A549 (cell line): ENCODE measurements at regions not wholly inside any gene's neighbourhood (a gene's known extent, or its start where the extent isn't known, plus 50 kb on each side); places are given as distances from the start of the nearest gene placed in this dataset.
A peak's percentile ranks its signal among the peaks of the same experiment; 100 is the strongest.
"Not testable (repeated sequence)": the region's sequence is repeated elsewhere in the genome, so short reads cannot be mapped to it uniquely, and the experiment has no call there.

Experiments used
- ATAC-seq, 2 experiments: fragments of 200-7000 bp in 1 of 2; fragments of >200 bp in 1 of 2; cut with Nextera tagmentation in 1 of 2; cut with Tn5 transposase in 1 of 2; 3 replicates each; pipeline versions ENCODE4 v1.8.0 to v1.9.1; 2018 to 2020; ENCODE audit warnings: mild to moderate bottlenecking in 1 of 2, moderate library complexity in 1 of 2
- CTCF ChIA-PET: fragments of 300-600 bp; sonication (Branson Sonifier 250); formaldehyde crosslinking; extraction: SDS; loops from one replicate; lab custom pipeline; 2021; ENCODE audit warnings: antibody characterized with exemption, inconsistent platforms; lab: Yijun Ruan, JAX
- POLR2A ChIA-PET: fragments of 350-600 bp; formaldehyde crosslinking; extraction: SDS; loops from one replicate; lab custom pipeline; 2021; ENCODE audit warnings: antibody characterized with exemption, inconsistent platforms; lab: Yijun Ruan, JAX
- DNase-seq, 2 experiments: peaks; one replicate each; pipeline versions ENCODE4 v3.0.0 to v3.0.0-alpha.2; 2011 to 2016; ENCODE audit warnings: low read depth in 1 of 2, low spot score in 1 of 2
- FAIRE-seq: peaks from 2 replicates; lab custom pipeline; 2011; peaks lifted over from hg19 to GRCh38; lab: Jason Lieb, UNC
- H3K27ac ChIP-seq, 2 experiments: fragments of >200 bp; sonication (Bioruptor Twin); formaldehyde crosslinking; 3 replicates each; pipeline ENCODE4 v1.5.1; 2016 to 2017
- H3K4me1 ChIP-seq: fragments of >200 bp; sonication (Bioruptor Twin); formaldehyde crosslinking; 3 replicates; pipeline ENCODE4 v1.6.1; 2016
- H3K4me2 ChIP-seq: fragments of >200 bp; sonication (Bioruptor Twin); formaldehyde crosslinking; 3 replicates; pipeline ENCODE4 v1.6.1; 2016
- H3K4me3 ChIP-seq: fragments of >200 bp; sonication (Bioruptor Twin); formaldehyde crosslinking; 3 replicates; pipeline ENCODE4 v1.5.1; 2016
- H3K9me3 ChIP-seq: fragments of >200 bp; sonication (Bioruptor Twin); formaldehyde crosslinking; 3 replicates; pipeline ENCODE4 v1.6.1; 2016
- ATOH8 ChIP-seq: fragments of 250-450 bp; sonication (Bioruptor Pico); IDR thresholded peaks from 2 replicates; pipeline ENCODE4 v1.5.0; 2020; ENCODE audit warnings: low read depth, mild to moderate bottlenecking, moderate library complexity
- BHLHE40 ChIP-seq: IDR thresholded peaks from 2 replicates; pipeline ENCODE4 v1.6.1; 2012; ENCODE audit warnings: low read depth, low read length, inconsistent platforms
- CBX8 ChIP-seq: fragments of 200-600 bp; sonication (generic); IDR thresholded peaks from 2 replicates; pipeline ENCODE4 v1.6.1; 2016
- CEBPB ChIP-seq, 2 experiments: fragments of >200 bp in 1 of 2; sonication (Bioruptor Twin) in 1 of 2; formaldehyde crosslinking in 1 of 2; IDR thresholded peaks; 2 replicates each; pipeline ENCODE4 v1.6.1; 2012 to 2016
- CHD2 ChIP-seq: fragments of 150-350 bp; IDR thresholded peaks from 2 replicates; pipeline ENCODE4 v1.6.1; 2014; ENCODE audit warnings: low read length; ENCODE audit not compliant: partially characterized antibody
- EP300 ChIP-seq, 2 experiments: fragments of >200 bp; sonication (Bioruptor Twin); formaldehyde crosslinking; IDR thresholded peaks; 2 replicates in 1 of 2; 3 replicates in 1 of 2; pipeline ENCODE4 v1.6.1; 2016 to 2017
- FOSL2 ChIP-seq, 2 experiments: fragments of 450-650 bp in 1 of 2; fragments of >200 bp in 1 of 2; sonication (Bioruptor Twin) in 1 of 2; formaldehyde crosslinking; IDR thresholded peaks; 2 replicates each; pipeline versions ENCODE4 v1.5.0 to v1.6.1; 2016 to 2020; ENCODE audit warnings: mild to moderate bottlenecking in 1 of 2, moderate library complexity in 1 of 2
- FOXS1 ChIP-seq: fragments of 250-450 bp; sonication (Bioruptor Pico); IDR thresholded peaks from 2 replicates; pipeline ENCODE4 v1.5.0; 2020; ENCODE audit warnings: mild to moderate bottlenecking, moderate library complexity
- GATA3 ChIP-seq: IDR thresholded peaks from 2 replicates; pipeline ENCODE4 v1.6.1; 2012; ENCODE audit warnings: borderline replicate concordance
- HES2 ChIP-seq: fragments of >200 bp; sonication (Bioruptor Twin); formaldehyde crosslinking; IDR thresholded peaks from 2 replicates; pipeline ENCODE4 v1.6.1; 2016
- JUN ChIP-seq, 2 experiments: fragments of >200 bp; sonication (Bioruptor Twin); formaldehyde crosslinking; IDR thresholded peaks; 2 replicates in 1 of 2; 3 replicates in 1 of 2; pipeline ENCODE4 v1.6.1; 2016 to 2017
- MYC ChIP-seq: IDR thresholded peaks from 2 replicates; pipeline ENCODE4 v1.6.1; 2012; ENCODE audit warnings: mild to moderate bottlenecking, inconsistent platforms, low read length, improper control_type of control experiment, borderline replicate concordance
- NFE2L2 ChIP-seq: fragments of 150-350 bp; conservative IDR thresholded peaks from 2 replicates; pipeline ENCODE4 v1.6.1; 2014; ENCODE audit warnings: low read length
- NR3C1 ChIP-seq: fragments of >200 bp; sonication (Bioruptor Twin); formaldehyde crosslinking; IDR thresholded peaks from 3 replicates; pipeline ENCODE4 v1.6.1; 2017
- PHF8 ChIP-seq: fragments of 200-600 bp; sonication (generic); IDR thresholded peaks from 2 replicates; pipeline ENCODE4 v1.6.1; 2016; ENCODE audit warnings: low read depth, mild to moderate bottlenecking, antibody characterized with exemption, moderate library complexity, borderline replicate concordance
- RARB ChIP-seq: fragments of 250-450 bp; sonication (Bioruptor Pico); IDR thresholded peaks from 2 replicates; pipeline ENCODE4 v1.8.0; 2021; ENCODE audit warnings: mild to moderate bottlenecking, moderate library complexity
- WGBS: methylation state at CpG from one replicate; pipeline ENCODE4 v1.1.6; 2017; ENCODE audit errors: missing lambda C conversion rate; 5-methylcytosine and 5-hydroxymethylcytosine counted together

- no peak for FAIRE-seq
Observed at GRCh38 chr7:19957664-19958063, 184.2 kb upstream of the TMEM196 start.

GRCh38 chr7:19954166-19954565, 180.7 kb upstream of the TMEM196 start:
- WGBS: 77% methylated on average over 5 of the region's 7 CpGs
- peaks cover 18% of the 10 kb centered on the region for H3K4me1 ChIP-seq
- peak overlapping the region in 1 of 2 experiments; percentile 14; a peak in 1 of 6 replicates for H3K27ac ChIP-seq
- H3K4me3 ChIP-seq, CTCF ChIA-PET, H3K4me2 ChIP-seq, POLR2A ChIA-PET, DNase-seq, FAIRE-seq, ATAC-seq: not testable (repeated sequence)
- peaks cover 30% of the 10 kb centered on the region for H3K9me3 ChIP-seq

More at GRCh38 chr7:19957664-19958063, 184.2 kb upstream of the TMEM196 start:
- 66% methylated on average over 1 of the region's 1 CpG for WGBS
- CTCF ChIA-PET: interaction anchor here (0.6 kb wide), 1 partner anchor 15 kb away, joined by 3 read pairs; no protein-coding TSS in a partner anchor
- ATAC-seq (peak; percentile 9 to 43; a peak in 3 of 6 replicates), DNase-seq (peak in 1 of 2 experiments; percentile 12)
- Histone ChIP-seq H3K9me3 (peaks cover 39% of the 10 kb centered on the region), H3K4me2 (peak overlapping the region; percentile 59)
- TF ChIP-seq FOSL2 (IDR thresholded peaks at IDR 0.05) (no peak), FOSL2 (CRISPR knock-in tag; IDR thresholded peaks at IDR 0.05) (0 out of 2 replicates have a peak, but pooled peaks have one; percentile 10), GATA3 (0 out of 2 replicates have a peak, but pooled peaks have one; percentile 21), HES2 (no peak)
- TF ChIP-seq, all 56 proteins: peak for 2
- H3K27ac ChIP-seq: peak overlapping the region; percentile 78 to 80
- peaks cover 19% of the 10 kb centered on the region for H3K4me1 ChIP-seq
- H3K4me3 ChIP-seq: no peak overlapping the region
- POLR2A ChIA-PET: interaction anchor here (1.0 kb wide), 1 partner anchor 13 kb away, joined by 6 read pairs; no protein-coding TSS in a partner anchor

GRCh38 chr7:19953411-19953810, 180.0 kb upstream of the TMEM196 start:
- POLR2A ChIA-PET, DNase-seq, H3K27ac ChIP-seq, H3K4me3 ChIP-seq, H3K4me2 ChIP-seq, FAIRE-seq, ATAC-seq: not testable (repeated sequence)
- CTCF ChIA-PET: interaction anchor here (0.9 kb wide), 1 partner anchor 197 kb away, joined by 3 read pairs; no protein-coding TSS in a partner anchor
- WGBS: 96% methylated on average over 5 of the region's 5 CpGs
- peaks cover 12% of the 10 kb centered on the region for H3K4me1 ChIP-seq
- H3K9me3 ChIP-seq: peaks cover 30% of the 10 kb centered on the region

GRCh38 chr7:19948160-19948559, 174.7 kb upstream of the TMEM196 start:
- Histone ChIP-seq H3K4me2 (no peak overlapping the region), H3K4me3 (no peak overlapping the region), H3K9me3 (no peaks in the 10 kb centered on the region), H3K27ac (no peak overlapping the region), H3K4me1 (no peaks in the 10 kb centered on the region)
- FAIRE-seq: no peak
- 43% methylated on average over 3 of the region's 3 CpGs for WGBS
- DNase-seq: no peak
- no peak for TF ChIP-seq JUN (IDR thresholded peaks at IDR 0.05)
- no peak for TF ChIP-seq PHF8
- no peak for TF ChIP-seq CBX8
- no peak for TF ChIP-seq NFE2L2
- ChIA-PET CTCF (interaction anchor here (1.9 kb wide), 1 partner anchor 22 kb away, joined by 4 read pairs; no protein-coding TSS in a partner anchor), POLR2A (no interaction called here)
- ATAC-seq: no peak

GRCh38 chr7:19944363-19945120, 171.1 kb upstream of the TMEM196 start:
- no peak for FAIRE-seq
- 74% methylated on average over 5 of the region's 5 CpGs for WGBS
- H3K27ac ChIP-seq: no peak overlapping the region

More at GRCh38 chr7:19944363-19945120, 171.1 kb upstream of the TMEM196 start:
- no peak overlapping the region for H3K4me2 ChIP-seq
- H3K4me1 ChIP-seq: peaks cover 2% of the 10 kb centered on the region; the same call in 1 of the 3 replicates
- ChIA-PET POLR2A (no interaction called here), CTCF (no interaction called here)
- no peaks in the 10 kb centered on the region for H3K9me3 ChIP-seq
- TF ChIP-seq FOSL2 (IDR thresholded peaks at IDR 0.05): no peak
- TF ChIP-seq FOSL2 (CRISPR knock-in tag; IDR thresholded peaks at IDR 0.05): no peak
- no peak for TF ChIP-seq EP300 (IDR thresholded peaks at IDR 0.05)
- TF ChIP-seq CBX8: no peak
- no peak for TF ChIP-seq NR3C1
- no peak for TF ChIP-seq RARB
- TF ChIP-seq BHLHE40: no peak
- TF ChIP-seq CHD2: no peak
- no peak for TF ChIP-seq FOXS1 (CRISPR knock-in tag)
- TF ChIP-seq ATOH8 (CRISPR knock-in tag): no peak
- TF ChIP-seq CEBPB (IDR thresholded peaks at IDR 0.05): no peak
- TF ChIP-seq GATA3: no peak
- TF ChIP-seq MYC: no peak
- DNase-seq: no peak
- no peak for ATAC-seq
- no peak overlapping the region for H3K4me3 ChIP-seq
